HCT116 (cell line): ENCODE measurements at regions not wholly inside any gene's neighbourhood (a gene's known extent, or its start where the extent isn't known, plus 50 kb on each side); places are given as distances from the start of the nearest gene placed in this dataset.

Source experiments
- ATAC-seq: fragments of 200-7000 bp; cut with Tn5 transposase; 2 replicates; pipeline ENCODE4 v1.9.1; 2020; ENCODE audit warnings: mild to moderate bottlenecking, moderate library complexity
- BruUV-seq: library from RNA; stranded (reverse); fragments of 400-500 nt; replicated peaks from 2 replicates; lab custom pipeline; 2021; lab: Mats Ljungman, UMichigan
- CTCF ChIA-PET: fragments of 300-600 bp; sonication (Branson Sonifier 250); formaldehyde crosslinking; loops from one replicate; lab custom pipeline; 2021; ENCODE audit warnings: antibody characterized with exemption; lab: Charles Lee
- POLR2A ChIA-PET: fragments of 300-600, 350-600 bp; sonication (Branson Sonifier 250); formaldehyde crosslinking; loops from one replicate; lab custom pipeline; 2021; ENCODE audit warnings: antibody characterized with exemption; lab: Charles Lee
- RAD21 ChIA-PET, 2 experiments: fragments of 300-600 bp; sonication (Branson Sonifier 250); formaldehyde crosslinking; loops; one replicate each; lab custom pipeline; 2023; ENCODE audit warnings: low total read pairs in 2 of 2; ENCODE audit not compliant: uncharacterized antibody in 2 of 2, unreplicated experiment in 2 of 2, low non-redundant PET in 1 of 2; lab: Charles Lee
- DNase-seq: peaks from one replicate; pipeline ENCODE4 v3.0.0-alpha.2; 2010; ENCODE audit warnings: low read depth, low spot score
- H2AFZ ChIP-seq: fragments of 200-600 bp; shearing (Covaris generic), sonication (generic); 2 replicates; pipeline ENCODE4 v1.6.1; 2017; ENCODE audit warnings: low read depth, mixed run types, mixed read lengths, antibody characterized with exemption, low read length; ENCODE audit not compliant: poor library complexity, severe bottlenecking
- H3K27ac ChIP-seq: 2 replicates; pipeline ENCODE4 v1.5.1; 2012; ENCODE audit warnings: low read depth, low read length
- H3K27me3 ChIP-seq: fragments of 200-600 bp; sonication (generic); 2 replicates; pipeline ENCODE4 v1.6.1; 2016; ENCODE audit warnings: mixed run types, low read length, mixed read lengths; ENCODE audit not compliant: insufficient read depth
- H3K36me3 ChIP-seq, 2 experiments: fragments of 200-500 bp in 1 of 2; fragments of 200-600 bp in 1 of 2; sonication (Bioruptor generic) in 1 of 2; sonication (generic) in 1 of 2; 2 replicates each; pipeline versions ENCODE4 v1.5.1 to v1.6.1; 2014 to 2016; ENCODE audit warnings: low read length in 2 of 2, inconsistent platforms in 1 of 2, mixed read lengths in 1 of 2, mixed run types in 1 of 2; ENCODE audit not compliant: insufficient read depth in 2 of 2, control insufficient read depth in 1 of 2
- H3K4me1 ChIP-seq, 2 experiments: fragments of 200-600 bp in 1 of 2; sonication (generic) in 1 of 2; 2 replicates each; pipeline versions ENCODE4 v1.5.1 to v1.6.1; 2012 to 2017; ENCODE audit warnings: low read length in 2 of 2, inconsistent platforms in 1 of 2, mild to moderate bottlenecking in 1 of 2, mixed read lengths in 1 of 2, mixed run types in 1 of 2, moderate library complexity in 1 of 2; ENCODE audit not compliant: insufficient read depth in 2 of 2, control insufficient read depth in 1 of 2
- H3K4me2 ChIP-seq: fragments of 200-600 bp; sonication (generic); 2 replicates; pipeline ENCODE4 v1.6.1; 2017; ENCODE audit warnings: mixed run types, low read length, mixed read lengths
- H3K4me3 ChIP-seq, 2 experiments: fragments of 200-600 bp in 1 of 2; sonication (generic) in 1 of 2; replicated peaks in 1 of 2; 2 replicates each; pipeline ENCODE4 v1.5.1; 2011 to 2016; ENCODE audit warnings: low read length in 2 of 2, control low read depth in 1 of 2, low read depth in 1 of 2, mild to moderate bottlenecking in 1 of 2, mixed read lengths in 1 of 2, mixed run types in 1 of 2
- H3K79me2 ChIP-seq: fragments of 200-600 bp; sonication (generic); 2 replicates; pipeline ENCODE4 v1.6.1; 2017; ENCODE audit warnings: mild to moderate bottlenecking, mixed run types, low read length, moderate library complexity, mixed read lengths; ENCODE audit not compliant: insufficient read depth
- H3K9ac ChIP-seq: fragments of 200-600 bp; sonication (generic); 2 replicates; pipeline ENCODE4 v1.6.1; 2016; ENCODE audit warnings: low read length, mixed read lengths
- H3K9me2 ChIP-seq: fragments of 200-600 bp; sonication (generic), shearing (Covaris generic); 2 replicates; pipeline ENCODE4 v1.6.1; 2017; ENCODE audit warnings: mixed run types, mild to moderate bottlenecking, moderate library complexity; ENCODE audit not compliant: insufficient read depth
- H3K9me3 ChIP-seq, 2 experiments: fragments of 200-500 bp in 1 of 2; fragments of 200-600 bp in 1 of 2; sonication (Bioruptor generic) in 1 of 2; sonication (generic) in 1 of 2; 2 replicates each; pipeline ENCODE4 v1.6.1; 2014 to 2017; ENCODE audit warnings: low read length in 2 of 2, mixed read lengths in 2 of 2, inconsistent platforms in 1 of 2, low read depth in 1 of 2, mild to moderate bottlenecking in 1 of 2, mixed run types in 1 of 2, moderate library complexity in 1 of 2; ENCODE audit not compliant: control insufficient read depth in 1 of 2, insufficient read depth in 1 of 2
- H4K20me1 ChIP-seq: fragments of 200-600 bp; sonication (generic), shearing (Covaris generic); 2 replicates; pipeline ENCODE4 v1.6.1; 2017; ENCODE audit warnings: mixed run types, mild to moderate bottlenecking, moderate library complexity; ENCODE audit not compliant: insufficient read depth
- ATF3 ChIP-seq: IDR thresholded peaks from 2 replicates; pipeline ENCODE4 v1.6.1; 2012
- CBX3 ChIP-seq: IDR thresholded peaks from 2 replicates; pipeline ENCODE4 v1.6.1; 2012; ENCODE audit warnings: low read depth
- EGR1 ChIP-seq: IDR thresholded peaks from 2 replicates; pipeline ENCODE4 v1.6.1; 2012; ENCODE audit warnings: low read depth
- ELF1 ChIP-seq: IDR thresholded peaks from 2 replicates; pipeline ENCODE4 v1.6.1; 2012; ENCODE audit warnings: low read depth, borderline replicate concordance
- JUND ChIP-seq: IDR thresholded peaks from 2 replicates; pipeline ENCODE4 v1.6.1; 2012
- POLR2A ChIP-seq: IDR thresholded peaks from 2 replicates; pipeline ENCODE4 v1.7.0; 2011; ENCODE audit warnings: borderline replicate concordance; ENCODE audit not compliant: insufficient read depth, insufficient read length; ENCODE audit errors: extremely low read depth
- POLR2AphosphoS5 ChIP-seq: IDR thresholded peaks from 2 replicates; pipeline ENCODE4 v1.6.1; 2011; ENCODE audit warnings: mild to moderate bottlenecking, low read depth, low read length, moderate library complexity
- RAD21 ChIP-seq: IDR thresholded peaks from 2 replicates; pipeline ENCODE4 v1.6.1; 2012; ENCODE audit warnings: low read depth, mild to moderate bottlenecking
- SIN3A ChIP-seq: IDR thresholded peaks from 2 replicates; pipeline ENCODE4 v1.6.1; 2012; ENCODE audit warnings: low read depth
- SRF ChIP-seq: IDR thresholded peaks from 2 replicates; pipeline ENCODE4 v1.6.1; 2012; ENCODE audit warnings: low read depth
- TCF7L2 ChIP-seq: IDR thresholded peaks from 2 replicates; pipeline ENCODE4 v1.7.0; 2011; ENCODE audit warnings: borderline replicate concordance, inconsistent platforms; ENCODE audit not compliant: insufficient read depth, insufficient read length; ENCODE audit errors: extremely low read depth
- ZNF274 ChIP-seq: fragments of 200-500 bp; sonication (Bioruptor generic); IDR thresholded peaks from 2 replicates; pipeline ENCODE4 v1.6.1; 2014; ENCODE audit warnings: mild to moderate bottlenecking, low read depth, low read length, inconsistent platforms
- intact Hi-C: fragments of 100-400 bp; cut with micrococcal nuclease; formaldehyde crosslinking; loops from 2 replicates; pipeline ENCODE4 v1.10.0; 2022
- TF ChIP-seq, protein P1 (sequence below): IDR thresholded peaks from 2 replicates; pipeline ENCODE4 v1.6.1; 2011; ENCODE audit warnings: mild to moderate bottlenecking, low read length, moderate library complexity; ENCODE audit not compliant: insufficient replicate concordance; ENCODE audit errors: extremely low read depth
- TF ChIP-seq, protein P2 (sequence below): IDR thresholded peaks from 2 replicates; pipeline ENCODE4 v1.6.1; 2012
- TF ChIP-seq, protein P3 (sequence below), 3 experiments: fragments of 200-600 bp in 1 of 3; sonication (generic) in 1 of 3; IDR thresholded peaks in 2 of 3; conservative IDR thresholded peaks in 1 of 3; 2 replicates each; pipeline ENCODE4 v1.5.1; 2012 to 2017; ENCODE audit warnings: low read depth in 2 of 3, low read length in 2 of 3, antibody characterized with exemption in 1 of 3, borderline replicate concordance in 1 of 3, control low read depth in 1 of 3, mild to moderate bottlenecking in 1 of 3, mixed read lengths in 1 of 3, mixed run types in 1 of 3, moderate library complexity in 1 of 3; ENCODE audit not compliant: insufficient read depth in 1 of 3

DNA sequence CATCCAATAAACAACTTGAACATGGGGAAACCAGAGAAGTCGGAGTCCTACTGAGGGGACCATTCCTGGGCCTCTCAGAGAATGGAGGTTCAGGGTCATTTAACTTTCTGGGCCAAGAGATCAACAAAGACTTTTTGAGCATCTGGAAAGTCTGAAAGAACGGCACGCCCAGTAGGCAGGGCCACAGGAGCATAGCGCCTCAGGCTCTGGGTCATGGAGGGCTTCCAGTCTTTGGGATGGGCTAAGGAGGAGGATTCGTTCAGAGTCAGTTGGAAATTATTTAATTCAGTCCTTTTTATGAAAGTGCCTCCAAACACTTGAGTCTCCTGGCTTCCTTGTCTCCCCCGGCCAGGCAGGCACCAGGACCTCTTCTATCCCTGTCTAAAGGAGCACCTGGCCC lies 101.1 kb upstream of the GLI2 start:
- ATAC-seq = no peak
- BruUV-seq = no TSS peak
- CTCF ChIA-PET = no interaction called here

GRCh38 chr2:120635146-120635545 lies 100.5 kb upstream of the GLI2 start:
- H3K27me3 ChIP-seq = peaks cover 12% of the 10 kb centered on the region; the same call in 1 of the 2 replicates
- no peaks in the 10 kb centered on the region for H3K36me3 ChIP-seq
- no peak for DNase-seq
- no peak overlapping the region for H3K27ac ChIP-seq
- intact Hi-C loops = no loop called here
- H3K4me3 ChIP-seq = no peak overlapping the region
- H4K20me1 ChIP-seq = no peaks in the 10 kb centered on the region
- no TSS peak for BruUV-seq
- H3K4me1 ChIP-seq = no peaks in the 10 kb centered on the region
- ChIA-PET POLR2A (no interaction called here), RAD21 (no interaction called here), CTCF (interaction anchor here (1.4 kb wide), 1 partner anchor 40 kb away, joined by 4 read pairs; no protein-coding TSS in a partner anchor)
- no peak overlapping the region for H3K9ac ChIP-seq
- H3K9me2 ChIP-seq = no peaks in the 10 kb centered on the region
- no peak overlapping the region for H2AFZ ChIP-seq
- no peaks in the 10 kb centered on the region for H3K79me2 ChIP-seq
- H3K9me3 ChIP-seq = no peaks in the 10 kb centered on the region
- no peak for ATAC-seq
- no peak overlapping the region for H3K4me2 ChIP-seq
- TF ChIP-seq TCF7L2 (no peak), ATF3 (no peak), POLR2A (no peak), EGR1 (no peak), POLR2AphosphoS5 (no peak), SRF (no peak), RAD21 (no peak), ZNF274 (no peak), ELF1 (no peak), SIN3A (no peak), JUND (no peak)
- TF ChIP-seq, protein P1, sequence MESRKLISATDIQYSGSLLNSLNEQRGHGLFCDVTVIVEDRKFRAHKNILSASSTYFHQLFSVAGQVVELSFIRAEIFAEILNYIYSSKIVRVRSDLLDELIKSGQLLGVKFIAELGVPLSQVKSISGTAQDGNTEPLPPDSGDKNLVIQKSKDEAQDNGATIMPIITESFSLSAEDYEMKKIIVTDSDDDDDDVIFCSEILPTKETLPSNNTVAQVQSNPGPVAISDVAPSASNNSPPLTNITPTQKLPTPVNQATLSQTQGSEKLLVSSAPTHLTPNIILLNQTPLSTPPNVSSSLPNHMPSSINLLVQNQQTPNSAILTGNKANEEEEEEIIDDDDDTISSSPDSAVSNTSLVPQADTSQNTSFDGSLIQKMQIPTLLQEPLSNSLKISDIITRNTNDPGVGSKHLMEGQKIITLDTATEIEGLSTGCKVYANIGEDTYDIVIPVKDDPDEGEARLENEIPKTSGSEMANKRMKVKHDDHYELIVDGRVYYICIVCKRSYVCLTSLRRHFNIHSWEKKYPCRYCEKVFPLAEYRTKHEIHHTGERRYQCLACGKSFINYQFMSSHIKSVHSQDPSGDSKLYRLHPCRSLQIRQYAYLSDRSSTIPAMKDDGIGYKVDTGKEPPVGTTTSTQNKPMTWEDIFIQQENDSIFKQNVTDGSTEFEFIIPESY = no peak
- TF ChIP-seq, protein P2, sequence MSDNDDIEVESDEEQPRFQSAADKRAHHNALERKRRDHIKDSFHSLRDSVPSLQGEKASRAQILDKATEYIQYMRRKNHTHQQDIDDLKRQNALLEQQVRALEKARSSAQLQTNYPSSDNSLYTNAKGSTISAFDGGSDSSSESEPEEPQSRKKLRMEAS = no peak

More for the DNA sequence above, 101.1 kb upstream of the GLI2 start:
- intact Hi-C loops = no loop called here
- no peaks in the 10 kb centered on the region for H3K36me3 ChIP-seq
- RAD21 ChIA-PET = no interaction called here
- no peak overlapping the region for H3K27ac ChIP-seq
- no peaks in the 10 kb centered on the region for H3K9me3 ChIP-seq
- DNase-seq = no peak
- H3K9me2 ChIP-seq = no peaks in the 10 kb centered on the region
- no peaks in the 10 kb centered on the region for H3K4me1 ChIP-seq
- H3K4me2 ChIP-seq = no peak overlapping the region
- H3K79me2 ChIP-seq = no peaks in the 10 kb centered on the region
- H4K20me1 ChIP-seq = no peaks in the 10 kb centered on the region
- H3K27me3 ChIP-seq = peaks cover 12% of the 10 kb centered on the region; the same call in 1 of the 2 replicates
- no peak for TF ChIP-seq CBX3
- no peak for TF ChIP-seq SRF
- TF ChIP-seq RAD21 = no peak
- TF ChIP-seq, protein P2 = no peak
- TF ChIP-seq, protein P3, sequence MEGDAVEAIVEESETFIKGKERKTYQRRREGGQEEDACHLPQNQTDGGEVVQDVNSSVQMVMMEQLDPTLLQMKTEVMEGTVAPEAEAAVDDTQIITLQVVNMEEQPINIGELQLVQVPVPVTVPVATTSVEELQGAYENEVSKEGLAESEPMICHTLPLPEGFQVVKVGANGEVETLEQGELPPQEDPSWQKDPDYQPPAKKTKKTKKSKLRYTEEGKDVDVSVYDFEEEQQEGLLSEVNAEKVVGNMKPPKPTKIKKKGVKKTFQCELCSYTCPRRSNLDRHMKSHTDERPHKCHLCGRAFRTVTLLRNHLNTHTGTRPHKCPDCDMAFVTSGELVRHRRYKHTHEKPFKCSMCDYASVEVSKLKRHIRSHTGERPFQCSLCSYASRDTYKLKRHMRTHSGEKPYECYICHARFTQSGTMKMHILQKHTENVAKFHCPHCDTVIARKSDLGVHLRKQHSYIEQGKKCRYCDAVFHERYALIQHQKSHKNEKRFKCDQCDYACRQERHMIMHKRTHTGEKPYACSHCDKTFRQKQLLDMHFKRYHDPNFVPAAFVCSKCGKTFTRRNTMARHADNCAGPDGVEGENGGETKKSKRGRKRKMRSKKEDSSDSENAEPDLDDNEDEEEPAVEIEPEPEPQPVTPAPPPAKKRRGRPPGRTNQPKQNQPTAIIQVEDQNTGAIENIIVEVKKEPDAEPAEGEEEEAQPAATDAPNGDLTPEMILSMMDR (IDR thresholded peaks at IDR 0.05 in 2 of 3, conservative IDR thresholded peaks at IDR 0.05 in 1 of 3; ENCODE audit: borderline replicate concordance in 1 of 3, insufficient read depth in 1 of 3, low read depth in 2 of 3, low read length in 2 of 3) = no peak
- no peak overlapping the region for H2AFZ ChIP-seq
- POLR2A ChIA-PET = no interaction called here
- H3K4me3 ChIP-seq = no peak overlapping the region
- H3K9ac ChIP-seq = no peak overlapping the region
